Fibroblast of gingiva (primary cell): ENCODE measurements at regions not wholly inside any gene's neighbourhood (a gene's known extent, or its start where the extent isn't known, plus 50 kb on each side); places are given as distances from the start of the nearest gene placed in this dataset.

Source experiments
- DNase-seq: peaks from one replicate; pipeline ENCODE4 v3.0.0-alpha.2; 2011; ENCODE audit warnings: low read depth

DNA sequence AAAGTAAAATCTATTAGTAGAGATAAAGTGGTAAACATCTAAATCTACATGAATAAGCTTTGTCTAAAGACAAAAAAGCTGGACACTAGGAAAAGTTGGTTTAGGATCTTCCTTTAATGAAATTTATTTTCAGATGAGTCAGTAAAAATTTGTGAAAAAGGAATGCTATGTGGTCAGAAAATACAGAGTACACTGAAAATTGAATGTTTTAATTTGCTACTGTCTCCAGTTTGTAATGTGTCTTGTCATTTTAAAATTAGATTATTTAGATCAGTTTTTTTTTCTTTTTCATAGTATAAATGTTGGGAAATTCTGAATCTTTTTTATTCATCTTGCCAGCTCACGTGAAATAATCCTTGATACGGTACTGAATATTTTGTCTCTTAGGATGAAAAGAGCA lies 56.9 kb downstream of the SLITRK6 start:
- DNase-seq = no peak

DNA sequence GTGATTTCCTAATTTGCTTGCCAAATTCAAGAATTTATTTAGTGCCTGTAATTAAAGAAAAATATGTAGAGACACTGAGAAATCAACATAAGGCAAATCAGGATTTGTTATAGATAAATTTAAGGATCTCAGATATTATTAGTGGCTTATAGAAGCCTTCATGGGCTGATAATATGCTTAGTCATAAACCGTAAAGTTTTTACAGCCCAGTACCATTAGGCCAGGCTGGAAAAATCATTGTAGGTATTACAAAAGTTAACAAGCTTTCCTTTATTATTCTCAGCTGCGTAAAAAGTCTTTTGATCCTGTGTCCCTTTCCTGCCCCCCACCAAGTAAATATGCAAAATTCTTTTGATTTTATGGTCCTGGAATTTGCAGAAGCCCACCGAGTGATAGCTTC lies 58.2 kb downstream of the SLITRK6 start:
- no peak for DNase-seq

DNA sequence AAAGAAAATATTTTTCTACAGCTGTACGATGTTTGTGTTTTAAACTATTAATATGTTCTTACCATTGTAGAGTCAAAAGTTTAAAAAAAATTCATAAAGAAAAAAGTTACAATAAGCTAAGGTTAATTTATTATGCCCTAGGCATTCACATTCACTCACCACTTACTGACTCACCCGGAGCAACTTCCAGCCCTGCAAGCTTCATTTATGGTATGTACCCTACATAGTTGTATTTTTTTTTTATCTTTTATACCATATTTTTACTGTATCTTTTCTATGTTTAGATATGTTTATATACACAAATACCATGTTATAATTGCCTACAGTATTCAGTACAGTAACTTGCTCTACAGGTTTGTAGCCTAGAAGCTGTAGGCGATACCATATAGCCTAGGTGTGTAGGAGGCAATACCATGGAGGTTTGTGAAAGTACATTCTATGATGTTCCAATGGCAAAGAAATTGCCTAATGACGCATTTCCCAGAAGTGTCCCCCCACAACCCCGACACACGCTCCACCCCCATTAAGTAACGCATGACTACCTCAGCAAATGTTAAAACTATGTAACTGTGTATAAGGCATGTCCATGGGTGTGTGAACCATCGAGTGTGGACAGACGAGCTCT lies 60.4 kb downstream of the SLITRK6 start:
- no peak for DNase-seq

GRCh38 chr13:85737952-85738351 lies 61.3 kb downstream of the SLITRK6 start:
- DNase-seq = no peak

- DNase-seq = peak; percentile 9
These were observed 69.9 kb downstream of the SLITRK6 start for GRCh38 chr13:85729296-85729695.

GRCh38 chr13:85728811-85729210 lies 70.4 kb downstream of the SLITRK6 start:
- DNase-seq = peak; percentile 38

- no peak for DNase-seq
These were observed 73.8 kb downstream of the SLITRK6 start for GRCh38 chr13:85725433-85725832.

GRCh38 chr13:85724546-85725432 lies 74.4 kb downstream of the SLITRK6 start:
- peak; percentile 22 for DNase-seq

DNA sequence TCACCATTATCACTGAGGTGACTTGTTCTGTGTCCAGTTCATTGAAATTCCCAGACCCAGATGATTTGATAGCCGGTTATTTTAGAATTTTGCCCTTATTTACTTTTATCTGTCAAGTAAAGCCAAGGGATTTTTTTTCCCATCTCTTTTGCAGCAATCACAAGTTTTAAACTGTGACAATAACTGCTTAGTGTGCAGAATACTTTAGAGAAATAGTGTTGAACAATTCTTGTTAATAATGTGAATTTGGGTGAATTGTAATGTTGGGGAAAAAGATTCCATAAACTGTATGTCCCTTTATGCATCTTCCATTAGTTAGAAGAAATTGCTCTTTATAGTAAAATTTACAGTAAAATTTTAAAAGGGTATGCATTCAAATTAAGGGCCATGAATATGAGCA lies 79.5 kb downstream of the SLITRK6 start:
- DNase-seq = no peak

GRCh38 chr13:85717921-85718320 lies 81.3 kb downstream of the SLITRK6 start:
- no peak for DNase-seq

DNA sequence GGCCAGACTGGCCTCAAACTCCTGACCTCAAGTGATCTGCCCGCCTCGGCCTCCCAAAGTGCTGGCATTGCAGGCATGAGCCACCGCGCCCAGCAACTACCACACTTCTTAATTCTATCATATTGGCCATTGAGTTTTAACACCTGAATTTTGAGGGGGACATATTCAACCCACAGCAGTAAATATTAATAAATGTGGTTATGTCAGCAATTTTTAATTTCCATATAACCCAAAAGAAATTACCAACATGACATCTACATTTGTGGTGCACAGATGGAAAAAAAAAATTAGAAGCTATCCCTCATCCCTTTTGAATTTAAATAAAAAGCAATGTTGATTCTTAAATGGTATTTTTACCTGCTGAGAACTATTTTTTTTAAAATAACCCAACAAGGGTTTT lies 88.7 kb downstream of the SLITRK6 start:
- DNase-seq = no peak

GRCh38 chr13:85709721-85710120 lies 89.5 kb downstream of the SLITRK6 start:
- DNase-seq = no peak

DNA sequence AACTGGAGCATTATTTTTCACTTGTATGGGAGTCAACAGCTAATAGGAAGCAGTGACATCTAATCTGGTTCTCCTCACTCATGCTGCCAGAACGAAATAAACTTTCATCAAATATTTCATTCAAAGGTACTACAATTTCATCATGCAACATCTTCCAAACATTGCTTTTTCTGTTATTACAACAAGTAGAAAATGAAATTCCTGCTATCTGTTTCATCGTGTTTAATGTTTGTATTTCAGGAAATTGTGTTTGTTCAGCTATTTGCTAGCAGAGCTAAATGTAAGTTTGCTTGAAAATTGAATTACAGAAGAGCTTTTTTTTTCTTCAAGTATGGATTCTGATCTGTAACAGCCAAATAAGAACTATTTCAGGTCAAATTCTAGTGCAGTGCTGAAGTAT lies 90.1 kb downstream of the SLITRK6 start:
- peak; percentile 0 for DNase-seq

GRCh38 chr13:85700906-85701305 lies 98.3 kb downstream of the SLITRK6 start:
- DNase-seq = no peak

DNA sequence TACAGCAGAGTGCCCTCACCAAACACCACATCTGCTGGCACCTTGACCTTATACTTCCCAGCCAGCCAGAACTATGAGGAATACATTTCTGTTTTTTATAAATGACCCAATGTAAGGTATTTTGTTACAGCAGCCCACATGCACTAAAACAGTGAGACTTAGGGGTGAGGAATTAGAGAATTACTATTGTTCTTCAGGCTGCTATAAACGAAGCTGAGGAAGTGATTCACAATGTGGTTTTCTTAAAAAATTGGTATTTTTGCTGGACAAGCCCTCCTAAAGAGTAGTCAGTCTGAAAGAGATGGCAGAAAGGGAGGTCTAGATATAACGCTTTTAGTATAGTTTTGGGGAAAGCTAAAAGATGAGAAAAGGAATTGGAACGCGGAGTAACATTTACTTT lies 101.0 kb downstream of the SLITRK6 start:
- DNase-seq = no peak

GRCh38 chr13:85694992-85695391 lies 104.2 kb downstream of the SLITRK6 start:
- DNase-seq = peak; percentile 1

- peak; percentile 1 for DNase-seq
These were observed 105.2 kb downstream of the SLITRK6 start for GRCh38 chr13:85693889-85694511.

DNA sequence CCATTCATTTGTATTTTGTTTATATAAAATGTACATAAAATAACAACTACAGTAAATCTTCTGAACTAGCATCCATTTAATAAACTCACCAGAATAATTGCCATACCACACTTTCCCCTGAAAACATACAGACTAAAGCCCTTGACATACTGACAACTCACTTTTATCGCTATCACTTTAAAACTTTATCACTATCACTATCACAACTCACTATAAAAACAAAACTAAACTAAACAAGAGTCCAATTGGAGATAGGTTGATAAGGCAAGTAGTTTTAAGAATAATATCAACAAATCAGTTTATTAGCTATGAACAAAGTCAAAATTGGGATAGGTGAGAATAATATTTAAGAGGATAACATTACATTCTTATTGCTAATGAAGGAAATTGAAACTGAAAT lies 108.9 kb downstream of the SLITRK6 start:
- no peak for DNase-seq

DNA sequence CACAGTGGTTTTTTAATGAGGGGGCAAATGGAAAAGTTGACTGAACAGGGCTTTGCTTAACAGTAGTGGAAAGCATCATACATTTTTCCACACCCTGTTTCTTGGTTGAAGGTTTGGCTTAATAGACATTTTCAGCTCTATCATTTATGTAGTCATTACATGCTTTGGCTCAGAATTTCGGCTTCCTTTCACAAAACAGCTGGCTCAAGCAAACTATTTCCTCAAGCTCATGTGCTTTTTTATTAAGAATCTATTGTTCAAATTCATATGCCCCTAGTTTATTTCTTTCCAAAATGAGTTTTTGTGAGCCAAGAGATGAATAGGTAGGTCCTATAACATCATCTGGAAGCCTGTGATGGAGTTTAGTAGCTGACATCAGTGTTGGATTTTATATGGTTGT lies 113.8 kb downstream of the SLITRK6 start:
- DNase-seq = no peak

DNA sequence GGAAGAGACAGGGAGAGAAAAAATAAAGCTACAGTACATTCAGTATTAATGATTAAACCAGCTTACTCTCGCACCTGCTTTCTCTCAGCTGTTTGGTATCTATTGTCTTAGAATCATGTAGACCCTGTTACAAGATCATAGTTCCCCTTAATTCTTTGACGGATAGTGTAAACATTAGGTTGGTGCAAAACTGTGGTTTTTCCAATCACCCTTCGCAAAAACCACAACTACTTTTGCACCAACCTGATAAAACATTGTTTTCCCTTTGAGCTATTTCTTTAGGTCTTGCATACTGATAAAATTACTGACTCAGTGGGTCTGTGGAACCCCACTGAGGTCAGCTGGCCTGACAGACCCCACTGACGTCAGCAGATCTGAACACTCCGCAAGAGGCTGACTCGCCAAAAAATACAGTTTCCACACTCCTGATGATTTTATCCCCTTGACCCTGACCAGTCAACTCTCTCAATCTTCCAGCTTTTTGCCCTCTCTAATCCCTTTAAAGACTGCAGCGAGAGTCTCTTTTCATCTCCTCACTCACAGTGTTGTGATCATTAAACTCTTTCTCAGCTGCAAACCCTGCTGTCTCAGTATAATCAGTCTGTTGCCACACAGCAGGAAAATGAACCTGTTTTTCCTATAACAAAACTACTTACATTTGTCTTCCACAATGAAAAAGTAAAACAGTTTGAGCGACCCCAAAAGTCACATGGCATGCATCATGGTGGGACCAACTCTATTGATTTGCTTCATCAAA lies 123.9 kb downstream of the SLITRK6 start:
- DNase-seq = no peak

DNA sequence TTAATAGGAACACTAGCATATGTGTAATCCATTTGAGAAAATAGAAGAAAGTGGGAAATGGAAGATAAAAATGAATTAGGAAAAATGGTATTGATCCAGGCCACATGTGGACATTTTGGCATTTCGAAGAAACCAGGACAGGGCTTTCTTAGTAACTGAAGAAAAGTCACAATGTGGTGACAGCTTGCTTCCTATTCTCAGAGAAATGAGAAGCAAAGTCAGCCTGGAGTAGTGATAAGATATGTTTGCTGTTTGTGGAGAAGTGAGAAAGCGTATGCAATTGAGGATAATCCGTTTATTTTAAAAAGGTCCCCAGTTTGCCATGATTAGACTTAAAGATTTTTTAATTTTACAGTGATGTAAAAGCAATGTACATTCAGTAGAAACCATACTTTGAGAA lies 127.9 kb downstream of the SLITRK6 start:
- no peak for DNase-seq

- DNase-seq = no peak
These were observed 132.9 kb downstream of the SLITRK6 start for GRCh38 chr13:85666356-85666755.
